B cell (primary cell): ENCODE measurements at regions not wholly inside any gene's neighbourhood (a gene's known extent, or its start where the extent isn't known, plus 50 kb on each side); places are given as distances from the start of the nearest gene placed in this dataset.

Source experiments
- ATAC-seq: fragments of 200-7000 bp; cut with Tn5 transposase; one replicate; pipeline ENCODE4 v1.10.0; 2021; ENCODE audit warnings: low read depth, mild to moderate bottlenecking, moderate number of reproducible peaks, moderate library complexity
- CTCF ChIA-PET: fragments of 350-600 bp; sonication (Branson Sonifier 250); formaldehyde crosslinking; loops from one replicate; lab custom pipeline; 2021; ENCODE audit warnings: antibody characterized with exemption, inconsistent platforms; lab: Charles Lee
- POLR2A ChIA-PET: fragments of 350-600 bp; sonication (Branson Sonifier 250); formaldehyde crosslinking; loops from one replicate; lab custom pipeline; 2021; ENCODE audit warnings: antibody characterized with exemption; lab: Charles Lee
- DNase-seq: peaks from one replicate; pipeline ENCODE4 v3.0.0; 2013
- H2AFZ ChIP-seq: 2 replicates; pipeline ENCODE4 v1.6.1; 2012; ENCODE audit warnings: mild to moderate bottlenecking, low read depth, low read length; ENCODE audit not compliant: insufficient read depth, poor library complexity, severe bottlenecking
- H3K27ac ChIP-seq, 2 donors: 1 replicate in 1 of 2; 2 replicates in 1 of 2; pipeline ENCODE4 v1.5.1; 2012 to 2013; ENCODE audit warnings: low read length in 2 of 2, mild to moderate bottlenecking in 2 of 2, moderate library complexity in 1 of 2
- H3K27me3 ChIP-seq, 4 experiments: fragments of 200-600 bp in 1 of 4; sonication (generic) in 1 of 4; replicated peaks in 1 of 4; 1 replicate in 2 of 4; 2 replicates in 2 of 4; pipeline versions ENCODE4 v1.6.1 to v1.7.0; 2013 to 2016; ENCODE audit warnings: low read length in 3 of 4, mild to moderate bottlenecking in 2 of 4, mixed read lengths in 1 of 4, moderate library complexity in 1 of 4; ENCODE audit not compliant: insufficient read depth in 4 of 4, control insufficient read depth in 3 of 4; ENCODE audit errors: control extremely low read depth in 1 of 4
- H3K36me3 ChIP-seq, 2 experiments: replicated peaks in 1 of 2; 1 replicate in 1 of 2; 2 replicates in 1 of 2; pipeline versions ENCODE4 v1.6.1 to v1.7.1; 2013; ENCODE audit warnings: low read length in 1 of 2; ENCODE audit not compliant: insufficient read depth in 2 of 2, control insufficient read depth in 1 of 2; ENCODE audit errors: control extremely low read depth in 1 of 2, extremely low read depth in 1 of 2
- H3K4me1 ChIP-seq, 2 donors: fragments of 200-600 bp in 1 of 2; sonication (generic) in 1 of 2; 1 replicate in 1 of 2; 2 replicates in 1 of 2; pipeline versions ENCODE4 v1.5.1 to v1.6.1; 2013 to 2017; ENCODE audit warnings: low read length in 2 of 2; ENCODE audit not compliant: control insufficient read depth in 2 of 2, insufficient read depth in 2 of 2
- H3K4me2 ChIP-seq: replicated peaks from 2 replicates; pipeline ENCODE3; 2012; ENCODE audit warnings: mild to moderate bottlenecking, low read depth, low read length; ENCODE audit not compliant: poor library complexity, severe bottlenecking
- H3K4me3 ChIP-seq, 5 experiments: fragments of 200-600 bp in 1 of 5; sonication (generic) in 1 of 5; 1 replicate in 3 of 5; 2 replicates in 2 of 5; pipeline versions ENCODE4 v1.5.1 to v1.7.0; 2011 to 2016; ENCODE audit warnings: low read length in 4 of 5, mild to moderate bottlenecking in 4 of 5, low read depth in 2 of 5, control low read depth in 1 of 5, moderate library complexity in 1 of 5; ENCODE audit not compliant: insufficient read depth in 1 of 5; ENCODE audit errors: control extremely low read depth in 1 of 5, extremely low read depth in 1 of 5
- H3K79me2 ChIP-seq: fragments of 200-600 bp; sonication (generic); one replicate; pipeline ENCODE4 v1.6.0; 2016; ENCODE audit warnings: low read length; ENCODE audit not compliant: control insufficient read depth, insufficient read depth
- H3K9ac ChIP-seq: fragments of 200-600 bp; sonication (generic); 2 replicates; pipeline ENCODE4 v1.6.1; 2017; ENCODE audit warnings: mild to moderate bottlenecking, low read length, moderate library complexity
- H3K9me3 ChIP-seq, 3 donors: one replicate each; pipeline versions ENCODE4 v1.6.1 to v1.7.1; 2013; ENCODE audit warnings: low read length in 2 of 3; ENCODE audit not compliant: control insufficient read depth in 2 of 3, insufficient read depth in 1 of 3; ENCODE audit errors: control extremely low read depth in 1 of 3
- H4K20me1 ChIP-seq: 2 replicates; pipeline ENCODE4 v1.6.0; 2012; ENCODE audit warnings: mild to moderate bottlenecking, low read length; ENCODE audit not compliant: insufficient read depth, control insufficient read depth, poor library complexity, severe bottlenecking
- H3K27ac Mint-ChIP-seq: one replicate; pipeline ENCODE4 v1.8.0; 2021; ENCODE audit warnings: mixed read lengths
- H3K27me3 Mint-ChIP-seq: one replicate; pipeline ENCODE4 v1.8.0; 2021; ENCODE audit warnings: mixed read lengths
- H3K4me1 Mint-ChIP-seq: one replicate; pipeline ENCODE4 v1.8.0; 2021; ENCODE audit warnings: mixed read lengths
- H3K4me3 Mint-ChIP-seq: one replicate; pipeline ENCODE4 v1.8.0; 2021; ENCODE audit warnings: mixed read lengths
- H3K9me3 Mint-ChIP-seq: one replicate; pipeline ENCODE4 v1.8.0; 2022; ENCODE audit warnings: mixed read lengths; ENCODE audit not compliant: insufficient read depth
- CTCF ChIP-seq: fragments of 200-600 bp; IDR thresholded peaks from one replicate; pipeline ENCODE4 v1.8.0; 2022; ENCODE audit warnings: antibody characterized with exemption, mild to moderate bottlenecking
- EZH2 ChIP-seq: IDR thresholded peaks from 2 replicates; pipeline ENCODE4 v1.6.1; 2012; ENCODE audit warnings: borderline replicate concordance, low read depth, mild to moderate bottlenecking, moderate library complexity, low read length; ENCODE audit not compliant: insufficient read depth, poor library complexity, severe bottlenecking
- WGBS: methylation state at CpG from one replicate; pipeline ENCODE4 v1.1.5; 2013; ENCODE audit warnings: missing lambda C conversion rate; ENCODE audit not compliant: insufficient coverage; 5-methylcytosine and 5-hydroxymethylcytosine counted together
- intact Hi-C: fragments of 100-400 bp; cut with micrococcal nuclease; formaldehyde crosslinking; loops from one replicate; pipeline ENCODE4 v1.10.0; 2022

- Histone ChIP-seq H3K9me3 (no peaks in the 10 kb centered on the region), H3K27ac (no peak overlapping the region), H2AFZ (no peak overlapping the region), H3K79me2 (no peaks in the 10 kb centered on the region), H3K4me1 (no peaks in the 10 kb centered on the region), H3K27me3 (no peaks in the 10 kb centered on the region), H3K4me2 (no peak overlapping the region), H3K4me3 (no peak overlapping the region), H4K20me1 (no peaks in the 10 kb centered on the region), H3K36me3 (no peaks in the 10 kb centered on the region), H3K9ac (no peak overlapping the region)
- Mint-ChIP-seq H3K4me1 (no peaks in the 10 kb centered on the region), H3K27ac (no peak overlapping the region), H3K27me3 (no peaks in the 10 kb centered on the region), H3K4me3 (no peak overlapping the region), H3K9me3 (no peaks in the 10 kb centered on the region)
- no peak for DNase-seq
- 87% methylated on average over 3 of the region's 4 CpGs for WGBS
- POLR2A ChIA-PET, result no interaction called here
- CTCF ChIA-PET, result no interaction called here
- TF ChIP-seq CTCF (no peak), EZH2 (no peak)
- intact Hi-C loops, result no loop called here
- no peak for ATAC-seq
These were observed 498.5 kb upstream of the GBE1 start for GRCh38 chr3:82259994-82260393.

- 100% methylated on average over 2 of the region's 4 CpGs for WGBS
- Mint-ChIP-seq H3K27me3 (no peaks in the 10 kb centered on the region), H3K27ac (no peak overlapping the region), H3K4me1 (peaks cover 3% of the 10 kb centered on the region), H3K9me3 (no peaks in the 10 kb centered on the region), H3K4me3 (no peak overlapping the region)
- Histone ChIP-seq H3K4me2 (no peak overlapping the region), H3K36me3 (no peaks in the 10 kb centered on the region), H3K4me3 (no peak overlapping the region), H4K20me1 (no peaks in the 10 kb centered on the region), H3K79me2 (no peaks in the 10 kb centered on the region), H3K9me3 (no peaks in the 10 kb centered on the region), H3K4me1 (no peaks in the 10 kb centered on the region), H3K9ac (no peak overlapping the region), H3K27me3 (no peaks in the 10 kb centered on the region), H3K27ac (no peak overlapping the region), H2AFZ (no peak overlapping the region)
- DNase-seq (no peak), ATAC-seq (no peak)
- ChIA-PET POLR2A (no interaction called here), CTCF (no interaction called here)
- TF ChIP-seq CTCF (no peak), EZH2 (no peak)
- intact Hi-C loops, result no loop called here
These were observed 478.9 kb upstream of the GBE1 start for GRCh38 chr3:82240322-82240721.
